ENCODE measurements at regions not wholly inside any gene's neighbourhood (a gene's known extent, or its start where the extent isn't known, plus 50 kb on each side); places are given as distances from the start of the nearest gene placed in this dataset.

- POLR2A ChIA-PET: no interaction called here
- no peak overlapping the region for H2AFZ ChIP-seq (ENCODE audit: low read depth, low read length)
- intact Hi-C loops (cut with micrococcal nuclease) (no loop called here), dilution Hi-C loops (cut with MboI; ENCODE audit: extremely low pct_ligation_motif_present, low sequenced_read_pairs) (no loop called here)
- FAIRE-seq: no peak
- no peak overlapping the region for H3K4me3 ChIP-seq (replicated peaks in 1 of 3; ENCODE audit: insufficient read depth in 1 of 3, low read depth in 1 of 3, low read length in 3 of 3)
- H3K79me2 ChIP-seq (ENCODE audit: control insufficient read depth, insufficient read depth, low read length): no peaks in the 10 kb centered on the region
- H3K36me3 ChIP-seq (ENCODE audit: control insufficient read depth in 2 of 2, extremely low read depth in 1 of 2, insufficient read depth in 2 of 2, low read length in 2 of 2): no peaks in the 10 kb centered on the region
- no peak overlapping the region for H3K27ac ChIP-seq (ENCODE audit: insufficient read depth, low read depth, low read length)
- H3K9me1 ChIP-seq (replicated peaks; ENCODE audit: control insufficient read depth, extremely low read depth, insufficient read depth, low read length): no peaks in the 10 kb centered on the region
- no peak overlapping the region for H3K9ac ChIP-seq (replicated peaks; ENCODE audit: extremely low read depth, insufficient read depth, low read length)
- H3K4me1 ChIP-seq (ENCODE audit: control insufficient read depth, extremely low read depth, insufficient read depth, low read length): no peaks in the 10 kb centered on the region
- TF ChIP-seq GATA2 (IDR thresholded peaks at IDR 0.05; ENCODE audit: insufficient read depth, insufficient read length, low read depth, low read length): no peak
- no peak for TF ChIP-seq POLR2AphosphoS5 (IDR thresholded peaks at IDR 0.05; ENCODE audit: insufficient read depth, low read depth, low read length)
- no peak for TF ChIP-seq MAX (IDR thresholded peaks at IDR 0.05; ENCODE audit: insufficient read depth, insufficient read length)
- no peak for TF ChIP-seq MYC (IDR thresholded peaks at IDR 0.05; ENCODE audit: low read depth, low read length)
- TF ChIP-seq CTCF (IDR thresholded peaks at IDR 0.05; ENCODE audit: extremely low read depth in 1 of 2, insufficient read depth in 1 of 2, low read depth in 1 of 2, low read length in 2 of 2): no peak
- TF ChIP-seq FOS (IDR thresholded peaks at IDR 0.05; ENCODE audit: borderline replicate concordance, insufficient read depth, low read length): no peak
- TF ChIP-seq JUN (IDR thresholded peaks at IDR 0.05; ENCODE audit: borderline replicate concordance, insufficient read depth, insufficient read length, low read depth): no peak
- TF ChIP-seq EZH2 (IDR thresholded peaks at IDR 0.05; ENCODE audit: borderline replicate concordance, low read depth, low read length, severe bottlenecking): no peak
- no peak for TF ChIP-seq POLR2A (IDR thresholded peaks at IDR 0.05; ENCODE audit: low read depth, low read length)
- CTCF ChIA-PET: no interaction called here
- H4K20me1 ChIP-seq (replicated peaks; ENCODE audit: control insufficient read depth, extremely low read depth, insufficient read depth, low read length): no peaks in the 10 kb centered on the region
- no peaks in the 10 kb centered on the region for H3K27me3 ChIP-seq (ENCODE audit: control insufficient read depth in 2 of 2, insufficient read depth in 2 of 2, low read length in 2 of 2)
- H3K4me2 ChIP-seq (ENCODE audit: insufficient read depth, low read length): no peak overlapping the region
- H3K9me3 ChIP-seq (replicated peaks; ENCODE audit: control insufficient read depth, insufficient read depth, low read length): no peaks in the 10 kb centered on the region
- no TSS peak for BruUV-seq (replicated peaks)
- no peak for DNase-seq (ENCODE audit: low read depth, low spot score)
Measured at GRCh38 chr4:20440170-20440569, 188.5 kb downstream of the SLIT2 start.

All from endothelial cell of umbilical vein (primary cell).